Chondrocyte (in vitro differentiated cells): ENCODE measurements at regions not wholly inside any gene's neighbourhood (a gene's known extent, or its start where the extent isn't known, plus 50 kb on each side); places are given as distances from the start of the nearest gene placed in this dataset.

Source experiments
- DNase-seq: peaks from one replicate; pipeline ENCODE4 v3.0.0; 2021; ENCODE audit warnings: mixed read lengths, low spot score
- H3K27ac Mint-ChIP-seq: one replicate; pipeline ENCODE4 v1.8.0; 2021; ENCODE audit warnings: mild to moderate bottlenecking, moderate library complexity, mixed read lengths; ENCODE audit not compliant: unreplicated experiment
- H3K27me3 Mint-ChIP-seq: 2 replicates; pipeline ENCODE4 v1.8.0; 2021; ENCODE audit warnings: low read depth, mixed read lengths
- H3K36me3 Mint-ChIP-seq: 2 replicates; pipeline ENCODE4 v1.8.0; 2021; ENCODE audit warnings: low read depth, mixed read lengths
- H3K4me1 Mint-ChIP-seq: 2 replicates; pipeline ENCODE4 v1.8.0; 2021; ENCODE audit warnings: low read depth, mild to moderate bottlenecking, mixed read lengths
- H3K4me3 Mint-ChIP-seq: one replicate; pipeline ENCODE4 v1.8.0; 2021; ENCODE audit warnings: mild to moderate bottlenecking, moderate library complexity, mixed read lengths; ENCODE audit not compliant: unreplicated experiment
- H3K9me3 Mint-ChIP-seq: 2 replicates; pipeline ENCODE4 v1.8.0; 2021; ENCODE audit warnings: low read depth, mixed read lengths
- TF ChIP-seq, protein P1 (sequence below): fragments of 200-600 bp; sonication (generic); IDR thresholded peaks from 2 replicates; pipeline ENCODE4 v1.5.0; 2021; ENCODE audit warnings: antibody characterized with exemption, mild to moderate bottlenecking, moderate library complexity

DNA sequence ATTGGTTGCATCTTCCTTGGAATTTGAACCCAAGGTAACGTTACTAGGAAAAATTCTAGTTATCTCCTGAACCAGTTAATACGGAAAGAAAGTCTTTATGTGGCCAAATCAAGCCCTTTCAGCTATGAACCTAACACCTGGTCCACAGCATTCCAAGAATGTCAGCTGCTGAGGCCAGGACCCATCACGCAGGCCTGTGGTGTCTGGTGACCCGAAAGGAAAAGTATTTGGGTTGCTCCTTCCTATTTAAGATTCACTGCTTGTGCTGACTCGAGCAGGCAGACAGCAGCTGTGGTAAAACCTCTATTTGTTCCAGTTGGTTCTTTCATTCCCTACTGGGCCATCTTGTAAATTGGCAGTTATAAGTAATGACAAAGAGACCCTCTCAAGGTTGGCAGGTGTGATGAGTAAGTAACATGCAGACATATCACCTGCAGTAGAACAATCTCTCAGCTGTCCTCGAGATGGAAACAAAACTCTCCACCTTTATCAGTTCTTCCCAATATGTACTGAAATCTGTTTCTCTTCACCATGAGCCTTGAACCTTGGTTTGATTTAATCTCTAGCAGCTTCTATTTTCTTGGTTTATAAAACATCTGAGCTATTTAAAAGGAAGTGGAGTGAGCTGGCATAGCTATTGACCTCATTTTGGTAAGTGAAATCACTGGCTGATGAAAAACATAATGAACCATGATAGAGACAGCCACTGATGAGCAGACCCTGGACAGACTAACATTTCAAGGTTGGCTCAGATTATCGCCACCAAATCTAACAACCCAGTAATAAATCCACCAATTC lies 182.1 kb upstream of the SMIM31 start:
- H3K4me3 Mint-ChIP-seq: no peak overlapping the region
- H3K9me3 Mint-ChIP-seq: peaks cover 21% of the 10 kb centered on the region
- DNase-seq: no peak
- TF ChIP-seq, protein P1, sequence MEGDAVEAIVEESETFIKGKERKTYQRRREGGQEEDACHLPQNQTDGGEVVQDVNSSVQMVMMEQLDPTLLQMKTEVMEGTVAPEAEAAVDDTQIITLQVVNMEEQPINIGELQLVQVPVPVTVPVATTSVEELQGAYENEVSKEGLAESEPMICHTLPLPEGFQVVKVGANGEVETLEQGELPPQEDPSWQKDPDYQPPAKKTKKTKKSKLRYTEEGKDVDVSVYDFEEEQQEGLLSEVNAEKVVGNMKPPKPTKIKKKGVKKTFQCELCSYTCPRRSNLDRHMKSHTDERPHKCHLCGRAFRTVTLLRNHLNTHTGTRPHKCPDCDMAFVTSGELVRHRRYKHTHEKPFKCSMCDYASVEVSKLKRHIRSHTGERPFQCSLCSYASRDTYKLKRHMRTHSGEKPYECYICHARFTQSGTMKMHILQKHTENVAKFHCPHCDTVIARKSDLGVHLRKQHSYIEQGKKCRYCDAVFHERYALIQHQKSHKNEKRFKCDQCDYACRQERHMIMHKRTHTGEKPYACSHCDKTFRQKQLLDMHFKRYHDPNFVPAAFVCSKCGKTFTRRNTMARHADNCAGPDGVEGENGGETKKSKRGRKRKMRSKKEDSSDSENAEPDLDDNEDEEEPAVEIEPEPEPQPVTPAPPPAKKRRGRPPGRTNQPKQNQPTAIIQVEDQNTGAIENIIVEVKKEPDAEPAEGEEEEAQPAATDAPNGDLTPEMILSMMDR: no peak
- no peaks in the 10 kb centered on the region for H3K27me3 Mint-ChIP-seq
- no peak overlapping the region for H3K27ac Mint-ChIP-seq
- no peaks in the 10 kb centered on the region for H3K36me3 Mint-ChIP-seq
- peaks cover 10% of the 10 kb centered on the region for H3K4me1 Mint-ChIP-seq

DNA sequence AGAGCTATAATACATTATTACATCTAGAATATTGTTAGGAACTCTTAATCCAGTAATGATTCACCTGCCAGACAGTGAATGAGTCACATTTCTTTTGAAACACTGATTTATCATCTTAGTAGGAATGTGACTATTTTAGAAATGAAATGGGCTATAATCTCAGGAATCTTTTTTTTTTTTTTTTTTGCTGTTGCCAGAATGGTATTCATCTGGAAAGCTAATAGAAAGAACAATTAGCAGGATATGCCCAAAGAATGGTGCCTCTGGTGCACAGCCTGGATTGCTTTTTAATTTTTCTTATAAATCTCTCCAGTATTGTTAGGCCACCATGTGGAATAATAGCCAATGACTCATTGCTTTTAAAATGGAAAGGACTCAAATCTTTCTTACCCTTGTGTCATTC lies 181.1 kb upstream of the SMIM31 start:
- DNase-seq: no peak
- Mint-ChIP-seq H3K27ac (no peak overlapping the region), H3K9me3 (peaks cover 17% of the 10 kb centered on the region), H3K36me3 (no peaks in the 10 kb centered on the region), H3K4me3 (no peak overlapping the region), H3K4me1 (peaks cover 10% of the 10 kb centered on the region), H3K27me3 (no peaks in the 10 kb centered on the region)
- TF ChIP-seq, protein P1: peak; percentile 15

DNA sequence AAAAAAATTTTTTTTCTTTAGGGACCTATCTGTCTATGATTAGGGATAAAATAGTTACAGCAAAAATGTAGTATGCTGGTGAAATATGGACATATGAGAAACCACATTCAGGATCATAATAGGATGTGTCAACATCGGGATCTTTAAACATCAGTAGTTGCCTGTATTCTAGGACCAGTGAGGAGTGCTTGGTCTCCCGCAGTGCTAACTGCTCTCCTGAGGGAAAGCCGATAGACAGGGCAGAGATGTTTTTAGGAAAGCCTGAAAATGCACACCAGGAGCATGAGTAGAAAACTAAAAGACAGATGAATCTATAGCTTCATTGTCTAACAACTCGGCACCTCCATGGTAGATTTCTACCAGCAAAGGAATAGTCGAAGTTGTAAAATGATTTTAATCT lies 178.1 kb upstream of the SMIM31 start:
- TF ChIP-seq, protein P1: no peak
- Mint-ChIP-seq H3K36me3 (no peaks in the 10 kb centered on the region), H3K27ac (no peak overlapping the region)

DNA sequence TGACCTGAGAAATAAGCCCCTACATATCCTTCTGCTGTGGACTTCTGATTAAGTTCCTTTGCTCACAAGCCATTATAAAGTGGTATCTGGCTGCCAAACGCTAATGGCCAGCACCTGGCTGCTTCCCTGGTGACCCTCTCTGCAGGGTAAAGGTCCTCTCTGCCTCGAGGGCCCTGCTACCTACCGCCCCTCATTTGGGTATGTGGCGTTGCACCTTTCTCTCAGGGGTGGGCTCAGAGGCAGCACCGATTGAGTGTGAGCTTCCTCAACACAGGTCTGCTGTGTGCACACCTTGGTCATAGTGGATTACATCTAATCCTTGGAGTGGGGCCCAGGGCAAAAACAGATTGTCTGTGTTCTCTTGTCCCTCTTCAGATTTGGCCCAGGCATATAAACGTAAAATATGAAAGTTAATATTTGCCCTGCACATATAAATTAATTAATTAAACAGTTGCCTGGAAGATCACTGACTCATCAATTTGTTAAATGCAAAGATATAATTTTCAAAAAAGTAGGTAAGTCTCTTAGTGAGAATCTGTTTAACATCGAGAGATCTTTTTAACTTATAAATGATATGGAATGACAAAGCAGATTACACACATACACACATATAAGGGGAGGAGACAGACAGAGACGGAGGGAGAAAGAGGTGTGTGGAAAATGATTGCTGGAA lies 174.5 kb upstream of the SMIM31 start:
- H3K27ac Mint-ChIP-seq: no peak overlapping the region
- H3K4me1 Mint-ChIP-seq: no peaks in the 10 kb centered on the region
- no peak for DNase-seq
- H3K27me3 Mint-ChIP-seq: peaks cover 8% of the 10 kb centered on the region
- no peak overlapping the region for H3K4me3 Mint-ChIP-seq
- H3K9me3 Mint-ChIP-seq: peaks cover 27% of the 10 kb centered on the region
- H3K36me3 Mint-ChIP-seq: peaks cover 1% of the 10 kb centered on the region
- TF ChIP-seq, protein P1: no peak

More for the DNA sequence above, 178.1 kb upstream of the SMIM31 start:
- Mint-ChIP-seq H3K4me3 (no peak overlapping the region), H3K27me3 (no peaks in the 10 kb centered on the region), H3K4me1 (peaks cover 10% of the 10 kb centered on the region), H3K9me3 (peaks cover 14% of the 10 kb centered on the region)
- no peak for DNase-seq

DNA sequence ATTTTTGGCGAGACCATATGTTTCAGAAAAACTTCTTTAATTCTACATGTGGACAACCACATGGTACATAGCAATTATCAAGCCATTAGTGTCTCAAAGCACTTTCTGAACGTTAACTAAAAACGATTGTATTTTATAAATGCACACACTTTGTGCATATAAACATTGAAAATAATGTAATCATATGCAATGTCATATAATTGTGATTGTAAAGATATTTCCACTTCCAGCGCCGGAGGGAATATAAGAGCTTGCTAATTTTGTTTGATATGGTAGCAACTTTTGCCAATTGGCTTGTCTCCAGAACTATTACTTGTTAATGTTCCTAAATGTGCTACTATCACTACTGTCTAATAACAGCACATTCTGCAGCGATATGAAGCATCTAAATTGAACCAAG lies 162.3 kb upstream of the SMIM31 start:
- DNase-seq: no peak
- Mint-ChIP-seq H3K4me3 (no peak overlapping the region), H3K4me1 (no peaks in the 10 kb centered on the region), H3K27me3 (peaks cover 10% of the 10 kb centered on the region), H3K36me3 (no peaks in the 10 kb centered on the region), H3K9me3 (peaks cover 6% of the 10 kb centered on the region), H3K27ac (no peak overlapping the region)
- TF ChIP-seq, protein P1: no peak
